Peyer's patch (tissue), 4 donors: ENCODE measurements at regions not wholly inside any gene's neighbourhood (a gene's known extent, or its start where the extent isn't known, plus 50 kb on each side); places are given as distances from the start of the nearest gene placed in this dataset.

Experiments
- POLR2A ChIP-seq, 2 donors: fragments of 450-650 bp; IDR thresholded peaks; one replicate each; pipeline ENCODE4 v1.5.1; 2017; ENCODE audit warnings: antibody characterized with exemption in 2 of 2, mild to moderate bottlenecking in 2 of 2, moderate library complexity in 2 of 2
- TF ChIP-seq, protein P1 (sequence below), 6 experiments: fragments of 450-650 bp in 4 of 6; fragments of 200-600 bp in 2 of 6; sonication (generic) in 1 of 6; IDR thresholded peaks; one replicate each; pipeline ENCODE4 v1.5.1; 2017 to 2019; ENCODE audit warnings: antibody characterized with exemption in 6 of 6, mild to moderate bottlenecking in 3 of 6, moderate library complexity in 1 of 6

DNA sequence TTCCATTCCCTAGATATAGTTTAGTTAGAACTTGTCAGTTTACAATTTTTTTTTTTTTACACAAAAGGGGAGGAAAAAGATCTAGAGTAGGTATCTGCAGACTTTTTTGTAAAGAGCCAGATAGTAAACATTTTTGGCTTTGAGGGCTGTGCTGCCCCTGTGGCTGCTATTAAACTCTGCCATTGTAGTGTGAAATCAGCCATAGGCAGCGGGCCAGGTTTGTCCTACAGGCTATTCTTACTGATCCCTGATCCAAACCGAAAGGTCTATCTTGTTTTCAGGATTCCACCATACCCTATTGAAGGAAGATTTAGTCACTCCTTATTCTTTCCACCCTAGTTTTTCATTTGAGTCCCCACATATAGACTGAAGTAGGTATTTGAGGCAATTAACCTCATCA lies 203.4 kb downstream of the RND3 start:
- no peak for TF ChIP-seq POLR2A (IDR thresholded peaks at IDR 0.05)
- TF ChIP-seq, protein P1, sequence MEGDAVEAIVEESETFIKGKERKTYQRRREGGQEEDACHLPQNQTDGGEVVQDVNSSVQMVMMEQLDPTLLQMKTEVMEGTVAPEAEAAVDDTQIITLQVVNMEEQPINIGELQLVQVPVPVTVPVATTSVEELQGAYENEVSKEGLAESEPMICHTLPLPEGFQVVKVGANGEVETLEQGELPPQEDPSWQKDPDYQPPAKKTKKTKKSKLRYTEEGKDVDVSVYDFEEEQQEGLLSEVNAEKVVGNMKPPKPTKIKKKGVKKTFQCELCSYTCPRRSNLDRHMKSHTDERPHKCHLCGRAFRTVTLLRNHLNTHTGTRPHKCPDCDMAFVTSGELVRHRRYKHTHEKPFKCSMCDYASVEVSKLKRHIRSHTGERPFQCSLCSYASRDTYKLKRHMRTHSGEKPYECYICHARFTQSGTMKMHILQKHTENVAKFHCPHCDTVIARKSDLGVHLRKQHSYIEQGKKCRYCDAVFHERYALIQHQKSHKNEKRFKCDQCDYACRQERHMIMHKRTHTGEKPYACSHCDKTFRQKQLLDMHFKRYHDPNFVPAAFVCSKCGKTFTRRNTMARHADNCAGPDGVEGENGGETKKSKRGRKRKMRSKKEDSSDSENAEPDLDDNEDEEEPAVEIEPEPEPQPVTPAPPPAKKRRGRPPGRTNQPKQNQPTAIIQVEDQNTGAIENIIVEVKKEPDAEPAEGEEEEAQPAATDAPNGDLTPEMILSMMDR (IDR thresholded peaks at IDR 0.05), result no peak
